Astrocyte of the cerebellum (primary cell): ENCODE measurements at regions not wholly inside any gene's neighbourhood (a gene's known extent, or its start where the extent isn't known, plus 50 kb on each side); places are given as distances from the start of the nearest gene placed in this dataset.
"Not testable (repeated sequence)": the region's sequence is repeated elsewhere in the genome, so short reads cannot be mapped to it uniquely, and the experiment has no call there.

Experiments used
- DNase-seq: peaks from one replicate; pipeline ENCODE4 v3.0.0-alpha.2; 2011; ENCODE audit warnings: low read depth
- H3K4me3 ChIP-seq: 2 replicates; pipeline ENCODE4 v1.5.1; 2011; ENCODE audit warnings: mild to moderate bottlenecking, low read depth, low read length, moderate library complexity
- in situ Hi-C: cut with HindIII; loops from 2 replicates; pipeline ENCODE4 v1.10.0; 2017; ENCODE audit warnings: low sequenced_read_pairs
- TF ChIP-seq, protein P1 (sequence below): IDR thresholded peaks from 2 replicates; pipeline ENCODE4 v1.5.1; 2012; ENCODE audit warnings: low read length, low read depth, moderate library complexity, mild to moderate bottlenecking; ENCODE audit errors: missing control alignments

DNA sequence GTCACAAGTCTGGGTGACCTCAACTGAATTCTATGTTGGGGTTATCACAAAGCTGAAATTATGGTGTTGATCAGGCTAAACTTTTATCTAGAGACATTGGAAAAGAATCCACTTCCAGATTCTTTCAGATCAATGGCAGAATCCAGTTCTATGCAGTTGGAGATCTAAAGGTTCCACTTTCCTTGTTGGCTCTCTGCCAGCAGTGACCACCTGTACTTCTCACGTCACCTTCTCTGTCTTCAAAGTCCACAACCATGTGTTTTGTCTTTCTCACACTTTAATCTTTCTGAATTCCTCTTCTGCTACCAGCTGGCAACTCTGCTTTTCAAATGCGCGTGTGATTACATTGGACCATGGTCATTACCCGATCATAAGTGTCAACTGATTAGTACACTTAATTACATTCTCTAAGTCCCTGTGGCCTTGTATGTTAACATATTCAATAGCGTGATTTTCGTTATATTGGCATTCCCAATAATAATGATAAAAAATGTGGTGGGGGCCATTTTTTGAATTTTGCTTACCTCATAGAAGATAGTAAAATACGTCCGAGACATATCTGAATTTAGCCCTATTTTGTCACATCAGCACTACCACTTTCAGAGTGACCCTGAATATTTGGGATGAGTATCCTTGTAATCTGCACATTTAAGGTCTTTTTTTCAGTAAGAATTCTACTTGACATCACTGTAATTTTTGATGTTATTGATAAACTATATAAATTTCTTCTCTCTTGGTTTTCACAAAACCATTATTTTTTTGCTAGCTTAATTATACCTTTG lies 73.7 kb upstream of the PRDM9 start:
- no peak for DNase-seq
- TF ChIP-seq, protein P1, sequence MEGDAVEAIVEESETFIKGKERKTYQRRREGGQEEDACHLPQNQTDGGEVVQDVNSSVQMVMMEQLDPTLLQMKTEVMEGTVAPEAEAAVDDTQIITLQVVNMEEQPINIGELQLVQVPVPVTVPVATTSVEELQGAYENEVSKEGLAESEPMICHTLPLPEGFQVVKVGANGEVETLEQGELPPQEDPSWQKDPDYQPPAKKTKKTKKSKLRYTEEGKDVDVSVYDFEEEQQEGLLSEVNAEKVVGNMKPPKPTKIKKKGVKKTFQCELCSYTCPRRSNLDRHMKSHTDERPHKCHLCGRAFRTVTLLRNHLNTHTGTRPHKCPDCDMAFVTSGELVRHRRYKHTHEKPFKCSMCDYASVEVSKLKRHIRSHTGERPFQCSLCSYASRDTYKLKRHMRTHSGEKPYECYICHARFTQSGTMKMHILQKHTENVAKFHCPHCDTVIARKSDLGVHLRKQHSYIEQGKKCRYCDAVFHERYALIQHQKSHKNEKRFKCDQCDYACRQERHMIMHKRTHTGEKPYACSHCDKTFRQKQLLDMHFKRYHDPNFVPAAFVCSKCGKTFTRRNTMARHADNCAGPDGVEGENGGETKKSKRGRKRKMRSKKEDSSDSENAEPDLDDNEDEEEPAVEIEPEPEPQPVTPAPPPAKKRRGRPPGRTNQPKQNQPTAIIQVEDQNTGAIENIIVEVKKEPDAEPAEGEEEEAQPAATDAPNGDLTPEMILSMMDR: no peak
- H3K4me3 ChIP-seq: no peak overlapping the region
- in situ Hi-C loops: no loop called here

DNA sequence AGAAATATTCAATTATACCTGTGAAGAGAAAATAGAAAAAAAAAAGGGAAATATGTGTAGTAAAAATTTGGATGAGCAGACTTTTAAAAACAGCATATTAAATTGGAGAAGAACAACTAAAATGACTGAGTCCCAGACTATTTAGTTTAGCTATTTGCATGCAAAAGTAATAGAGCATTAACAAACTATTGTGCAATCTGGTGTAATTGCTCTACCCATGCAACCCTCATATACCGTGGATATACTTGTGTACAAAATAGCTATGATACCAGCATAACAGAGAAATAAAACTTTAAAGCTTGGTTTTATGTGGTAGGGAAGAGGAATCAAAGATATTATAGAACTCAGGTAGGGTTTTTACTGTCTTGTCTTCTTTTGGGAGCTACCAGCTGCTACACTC lies 78.7 kb upstream of the PRDM9 start:
- no peak for DNase-seq
- TF ChIP-seq, protein P1: no peak
- in situ Hi-C loops: no loop called here
- H3K4me3 ChIP-seq: no peak overlapping the region

- H3K4me3 ChIP-seq, in situ Hi-C loops, DNase-seq: not testable (repeated sequence)
These were observed 87.2 kb upstream of the PRDM9 start for GRCh38 chr5:23420214-23420613.

GRCh38 chr5:23419115-23419514 lies 88.3 kb upstream of the PRDM9 start:
- TF ChIP-seq, protein P1: no peak
- DNase-seq: no peak
- in situ Hi-C loops: no loop called here
- no peak overlapping the region for H3K4me3 ChIP-seq

DNA sequence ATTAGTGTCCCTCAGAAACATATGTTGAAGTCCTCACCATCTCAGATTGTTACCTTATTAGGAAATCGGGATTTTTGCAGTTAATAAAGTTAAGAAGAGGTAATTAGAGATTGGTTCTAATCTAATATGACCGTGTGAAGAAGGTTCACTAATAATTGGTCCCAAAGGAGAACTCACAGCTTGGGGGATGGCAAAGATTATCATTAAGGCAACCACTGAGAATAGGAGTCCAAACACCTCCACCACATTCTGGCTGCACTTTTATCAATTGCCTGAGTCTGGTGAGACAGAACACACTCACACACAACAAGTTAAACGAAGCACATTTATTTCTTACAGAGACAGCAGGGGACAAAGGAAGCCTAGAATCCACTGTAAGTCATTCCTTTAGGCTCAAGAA lies 94.9 kb upstream of the PRDM9 start:
- H3K4me3 ChIP-seq: no peak overlapping the region
- TF ChIP-seq, protein P1: no peak
- in situ Hi-C loops: no loop called here
- DNase-seq: no peak

DNA sequence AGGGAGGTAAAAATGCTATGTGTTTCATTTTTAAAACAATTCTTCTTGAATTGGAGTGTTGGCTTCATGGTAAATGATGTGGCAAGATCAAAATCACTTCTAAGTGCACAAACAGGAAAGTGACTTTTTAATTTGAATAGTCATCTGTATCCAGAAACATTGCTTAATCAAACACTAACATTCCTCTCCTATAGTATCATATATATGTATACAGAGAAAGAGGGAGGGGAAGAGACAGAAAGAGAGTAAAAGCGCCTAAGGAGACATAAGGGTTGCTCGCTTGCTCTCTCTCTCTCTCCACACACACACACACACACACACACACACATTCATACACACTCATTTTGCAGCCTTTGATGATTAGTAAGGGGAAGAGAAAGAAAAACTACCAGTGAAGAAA lies 95.4 kb upstream of the PRDM9 start:
- H3K4me3 ChIP-seq: no peak overlapping the region
- DNase-seq: no peak
- in situ Hi-C loops: no loop called here
- TF ChIP-seq, protein P1: no peak

GRCh38 chr5:23411200-23411599 lies 96.2 kb upstream of the PRDM9 start:
- no peak for DNase-seq
- TF ChIP-seq, protein P1: no peak
- in situ Hi-C loops: no loop called here
- no peak overlapping the region for H3K4me3 ChIP-seq

DNA sequence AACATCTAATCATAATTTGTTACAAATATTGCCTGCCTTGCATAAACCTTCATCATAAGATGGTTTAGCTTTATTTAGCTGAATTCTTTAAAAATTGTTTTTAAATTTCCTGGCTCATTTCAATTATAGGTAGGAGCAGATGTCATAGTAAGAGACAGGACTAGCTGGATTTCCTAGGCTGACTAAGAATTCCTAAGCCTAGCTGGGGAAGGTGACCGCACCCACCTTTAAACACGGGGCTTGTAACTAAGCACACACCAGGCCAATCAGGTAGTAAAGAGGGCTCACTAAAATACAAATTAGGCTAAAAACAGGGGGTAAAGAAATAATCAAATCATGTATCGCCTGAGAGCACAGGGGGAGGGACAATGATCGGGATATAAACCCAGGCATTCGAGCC lies 96.6 kb upstream of the PRDM9 start:
- DNase-seq, in situ Hi-C loops, H3K4me3 ChIP-seq: not testable (repeated sequence)
